IPS DF 4.7 (cell line): ENCODE measurements at regions not wholly inside any gene's neighbourhood (a gene's known extent, or its start where the extent isn't known, plus 50 kb on each side); places are given as distances from the start of the nearest gene placed in this dataset.

ENCODE experiments used
- DNase-seq: peaks from one replicate; pipeline ENCODE4 v3.0.0-alpha.2; 2013; ENCODE audit warnings: low spot score; ENCODE audit errors: extremely low read depth

DNA sequence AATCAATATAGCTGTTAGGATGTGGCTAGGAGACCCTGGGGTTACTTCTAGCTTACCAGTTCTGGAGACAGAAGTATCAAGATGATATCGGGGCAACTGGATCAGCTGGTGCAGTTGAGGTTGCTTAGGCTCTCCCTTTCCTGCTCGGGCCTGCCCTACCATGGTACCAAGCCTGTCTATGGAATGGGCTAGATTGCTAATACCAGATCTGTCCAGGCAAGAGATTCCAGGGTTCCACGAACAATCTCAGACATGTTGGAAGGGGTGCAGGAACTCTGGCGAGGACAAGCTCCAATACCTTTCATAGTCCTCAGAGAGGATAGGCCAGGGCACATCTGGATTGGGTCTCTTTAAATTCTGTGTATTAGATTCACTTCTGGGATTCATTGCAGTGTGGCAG lies 53.8 kb downstream of the ADM start:
- DNase-seq, result no peak

DNA sequence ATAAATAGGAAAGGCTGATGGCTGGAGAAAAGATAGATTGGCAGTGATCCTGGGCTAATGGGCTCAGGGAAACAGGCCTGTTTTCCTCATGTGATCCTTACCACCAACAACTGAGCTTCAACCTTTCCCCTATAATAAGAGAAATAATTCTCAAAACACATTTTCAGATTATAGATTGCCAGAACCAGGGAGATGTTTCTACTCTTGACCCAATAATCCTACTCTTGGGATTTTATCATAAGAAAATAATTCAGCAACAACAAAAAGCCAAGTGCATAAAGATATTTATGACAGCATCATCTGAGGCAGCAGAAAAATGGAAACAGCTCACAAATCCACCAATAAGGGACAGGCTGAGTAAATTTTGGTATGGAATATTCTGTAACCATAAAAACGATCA lies 54.3 kb downstream of the ADM start:
- DNase-seq, result no peak

DNA sequence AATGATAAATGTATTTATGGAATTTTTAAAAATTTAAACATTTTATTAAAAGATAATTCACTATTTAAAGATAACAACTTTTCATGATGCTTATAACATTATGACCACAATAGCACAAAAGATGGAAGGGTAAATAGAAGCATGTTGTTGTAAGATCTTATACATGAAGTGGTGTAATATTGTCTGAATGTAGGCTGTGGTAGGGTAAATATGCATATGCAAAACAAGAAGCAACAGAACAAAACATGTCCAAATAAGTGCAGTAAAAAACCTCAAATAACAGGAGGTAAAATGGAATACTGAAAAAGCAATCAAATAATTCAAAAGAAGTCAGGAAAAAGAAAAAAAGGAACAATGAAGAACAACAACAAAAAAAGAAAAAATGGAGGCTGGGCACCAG lies 56.0 kb downstream of the ADM start:
- no peak for DNase-seq

DNA sequence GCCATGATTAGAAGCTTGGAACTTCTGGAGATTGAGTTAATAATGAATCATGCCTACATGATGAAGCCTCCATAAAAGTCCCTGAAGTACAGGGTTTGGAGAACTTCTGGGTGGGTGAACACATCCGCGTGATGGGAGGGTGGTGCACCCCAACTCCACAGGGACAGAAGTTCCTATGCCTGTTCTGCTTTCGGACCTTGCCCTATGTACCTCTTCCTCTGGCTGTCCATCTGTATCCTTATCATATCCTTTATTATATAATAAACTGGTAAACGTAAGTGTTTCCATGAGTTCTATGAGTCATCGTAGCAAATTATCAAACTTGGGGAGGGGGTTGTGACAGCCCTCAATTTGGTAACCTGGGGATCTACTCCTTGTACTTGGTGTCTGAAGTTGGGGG lies 60.2 kb downstream of the ADM start:
- DNase-seq, result no peak

DNA sequence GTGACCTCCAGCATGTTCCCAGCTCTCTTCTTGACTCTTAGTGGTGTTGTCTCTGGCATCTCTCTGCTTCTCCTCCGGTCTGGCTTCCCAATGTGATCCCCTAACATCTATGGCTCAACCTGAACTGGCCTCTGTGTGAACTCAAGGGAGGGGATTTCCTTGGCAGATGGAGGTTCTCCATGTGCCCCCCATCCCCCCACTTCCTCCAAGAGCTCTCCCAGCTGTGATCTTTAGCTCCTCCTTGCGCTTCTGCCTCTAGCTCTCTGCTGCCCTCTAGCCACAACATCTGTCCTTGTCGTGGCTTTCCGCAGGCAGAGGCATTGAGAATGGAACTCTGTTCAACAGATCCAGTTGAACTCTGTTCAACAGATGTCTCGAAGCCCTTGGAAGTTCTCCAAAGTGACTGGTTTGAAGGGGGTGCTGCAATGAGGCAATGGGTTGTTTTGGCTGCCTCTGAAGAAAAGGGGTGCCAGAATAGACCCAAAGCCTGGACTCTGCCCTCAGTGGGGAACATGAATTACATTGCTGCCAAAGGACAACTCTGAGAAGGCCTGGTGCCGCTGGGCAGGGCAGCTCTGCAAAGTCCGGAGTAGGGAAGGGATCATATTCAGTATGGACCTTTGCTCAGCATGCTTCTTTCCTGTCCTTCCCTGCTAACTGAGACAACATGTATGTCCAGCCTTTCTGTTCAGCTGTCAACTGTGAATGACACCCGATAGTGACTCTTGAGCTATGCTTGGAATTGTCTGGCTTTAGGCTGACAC lies 61.9 kb downstream of the ADM start:
- peak; percentile 95 for DNase-seq

DNA sequence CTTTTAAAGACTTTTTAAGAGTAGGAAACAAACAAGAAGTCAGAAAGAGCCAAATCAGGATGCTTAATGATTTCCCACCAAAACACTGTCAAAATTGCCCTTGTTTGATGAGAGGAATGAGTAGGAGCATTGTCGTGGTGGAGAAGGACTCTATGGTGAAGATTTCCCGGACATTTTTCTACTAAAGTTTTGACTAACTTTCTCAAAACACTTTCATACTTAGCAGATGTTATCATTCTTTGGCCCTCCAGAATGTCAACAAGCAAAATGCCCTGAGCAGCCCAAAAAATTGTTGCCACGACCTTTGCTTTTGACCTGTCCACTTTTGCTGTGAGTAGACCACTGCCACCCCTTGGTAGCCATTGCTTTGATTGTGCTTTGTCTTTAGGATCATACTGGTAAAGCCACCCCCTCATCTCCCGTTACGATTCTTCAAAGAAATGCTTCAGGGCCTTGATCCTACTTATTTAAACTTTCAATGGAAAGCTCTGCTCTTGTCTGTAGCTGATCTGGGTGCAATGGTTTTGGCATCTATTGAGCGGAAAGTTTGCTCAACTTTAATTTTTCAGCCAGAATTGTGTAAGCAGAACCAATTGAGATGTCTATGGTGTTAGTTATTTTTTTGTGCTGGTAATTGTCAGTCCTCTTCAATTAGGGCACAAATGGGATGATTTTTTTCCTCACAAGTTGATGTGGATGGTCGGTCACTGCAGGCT lies 67.2 kb downstream of the ADM start:
- no peak for DNase-seq

DNA sequence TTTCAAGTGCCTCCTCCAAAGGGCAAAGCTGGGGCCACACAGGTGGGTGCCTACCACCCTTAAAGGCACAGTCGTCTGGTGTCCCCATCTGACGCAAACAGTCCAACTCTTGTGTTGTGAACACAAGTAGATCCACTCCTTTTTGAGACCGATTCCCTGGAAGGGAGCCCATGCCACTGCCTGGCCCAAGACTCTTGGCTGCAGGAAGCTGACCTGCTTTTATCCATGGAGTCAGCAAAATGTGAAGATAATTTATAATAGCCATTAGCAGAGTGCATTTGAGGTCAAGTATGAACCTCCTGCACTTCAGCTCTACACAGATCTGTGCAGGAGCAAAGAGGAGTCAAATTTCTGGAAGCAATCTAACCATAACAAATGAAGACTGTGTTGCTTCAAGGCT lies 68.5 kb downstream of the ADM start:
- no peak for DNase-seq

DNA sequence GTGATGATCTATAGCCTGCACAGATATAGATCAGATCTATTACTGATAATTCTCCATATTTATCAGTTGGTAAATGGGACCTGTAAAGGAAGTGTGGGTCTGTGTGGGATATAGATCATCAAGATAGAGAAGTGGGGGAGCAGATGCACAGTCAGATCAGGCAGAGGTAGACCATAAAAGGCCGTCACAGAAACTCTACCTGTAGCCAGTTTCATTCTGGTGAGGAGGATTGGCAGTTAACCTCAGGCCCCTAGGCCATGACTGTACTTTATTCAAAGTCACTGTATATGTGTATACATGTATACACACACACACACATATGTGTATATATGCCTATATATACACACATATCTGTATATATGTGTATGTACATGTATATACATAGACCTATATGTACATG lies 69.1 kb downstream of the ADM start:
- no peak for DNase-seq

DNA sequence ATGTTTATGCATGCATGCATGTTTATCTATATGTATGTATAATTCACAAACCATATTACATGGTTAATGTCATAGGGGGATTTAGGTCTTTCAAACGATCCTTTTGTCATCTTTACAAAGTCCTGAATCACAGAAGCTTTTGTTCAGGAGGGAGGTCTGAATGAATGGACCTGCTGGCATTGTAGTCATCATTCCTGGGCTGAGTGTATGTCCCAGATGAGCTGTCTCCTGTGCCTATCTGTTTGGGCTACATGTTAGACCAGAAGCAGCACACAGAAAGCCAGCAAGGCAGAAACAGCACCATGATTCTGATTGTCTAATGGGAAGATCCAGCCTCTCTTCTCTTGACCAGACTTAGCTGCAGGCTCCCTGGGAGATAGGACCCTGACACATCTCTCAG lies 69.5 kb downstream of the ADM start:
- no peak for DNase-seq

DNA sequence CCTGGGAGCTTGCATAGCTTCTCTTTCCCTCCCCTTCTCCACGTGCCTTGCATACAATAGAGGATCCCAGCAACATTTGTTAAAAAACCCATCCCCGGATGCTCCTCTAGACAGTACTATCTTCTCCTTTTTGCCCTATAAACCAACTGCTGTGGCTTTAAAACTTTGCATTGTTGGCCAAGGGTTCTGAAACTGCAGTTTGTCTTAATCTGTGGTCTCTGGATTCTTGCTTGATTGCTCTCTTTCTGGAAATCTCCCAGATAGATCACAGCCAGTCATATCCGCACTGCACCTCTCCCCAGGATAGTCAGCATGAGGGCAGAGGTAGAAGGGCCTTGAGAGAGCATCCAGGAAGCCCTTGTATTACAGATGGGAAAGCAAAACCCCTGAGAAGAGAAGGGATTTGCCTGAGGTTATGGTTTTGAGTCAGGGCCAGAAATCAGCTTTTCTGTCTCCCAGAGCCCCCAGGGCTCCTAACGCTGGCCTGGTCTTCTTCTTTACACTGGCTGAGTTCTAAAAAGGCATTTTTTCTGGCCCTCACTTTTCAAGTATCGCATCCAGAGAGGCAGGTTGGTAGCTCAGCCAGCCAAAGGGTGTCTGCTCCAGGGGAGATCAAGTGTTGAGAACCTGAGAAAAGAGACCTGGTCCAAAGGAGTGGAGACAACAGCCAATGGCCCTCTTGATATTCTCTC lies 70.6 kb downstream of the ADM start:
- no peak for DNase-seq

DNA sequence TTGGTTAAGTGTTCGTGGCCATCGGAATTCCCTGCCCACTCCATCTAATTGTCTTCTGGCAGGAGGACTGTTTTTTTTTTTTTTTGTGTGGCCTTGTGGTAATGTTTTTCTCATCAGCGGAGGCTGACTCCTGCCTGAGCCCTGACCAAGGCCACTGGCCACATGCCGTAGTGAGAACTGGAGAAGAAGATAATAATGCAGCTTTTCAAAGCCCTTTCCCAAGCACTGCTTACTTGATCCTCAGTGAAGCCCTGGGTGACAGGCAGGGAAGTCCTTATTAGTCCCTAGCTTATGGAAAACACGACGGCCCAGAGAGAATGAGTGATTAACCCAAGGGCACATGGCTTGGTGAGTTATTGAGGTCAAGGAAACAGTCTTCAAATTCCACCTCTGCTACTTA lies 71.2 kb downstream of the ADM start:
- no peak for DNase-seq

DNA sequence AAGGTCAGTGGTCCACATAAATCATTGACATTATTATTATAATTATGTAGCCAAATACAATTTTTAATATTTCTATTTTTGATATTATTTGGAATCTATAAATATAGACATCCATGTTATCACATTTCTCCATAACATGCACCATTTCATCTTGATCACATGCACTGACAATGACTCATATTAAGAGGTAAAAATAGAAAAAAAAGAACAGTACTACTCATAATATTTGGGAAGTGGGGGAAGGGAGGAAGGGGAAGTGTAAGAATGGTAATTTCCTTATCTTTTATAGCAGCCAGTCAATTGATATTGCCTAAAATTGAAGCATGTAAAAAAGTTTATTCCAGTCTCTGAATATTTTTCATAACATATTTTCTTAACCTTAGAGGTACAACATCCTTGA lies 72.3 kb downstream of the ADM start:
- DNase-seq, result no peak

DNA sequence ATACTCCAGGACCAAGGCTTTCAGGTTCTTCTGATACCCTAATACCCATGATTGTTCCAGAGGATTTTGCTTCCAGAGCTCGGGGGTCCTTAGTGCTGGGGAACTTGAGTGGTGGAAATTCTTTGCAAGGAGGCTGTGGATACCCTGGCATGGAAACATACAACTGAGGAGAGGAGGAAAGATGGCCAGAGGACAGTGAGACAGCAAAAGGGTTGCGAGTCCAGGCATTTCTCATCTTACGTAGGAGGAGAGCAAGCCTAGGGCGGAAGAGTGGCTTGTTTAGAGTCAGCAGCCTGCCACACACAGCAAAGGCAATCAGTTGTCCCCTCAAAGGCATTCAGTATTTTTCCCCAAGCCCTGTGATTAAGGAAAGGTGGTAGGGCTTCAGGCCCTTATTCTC lies 73.5 kb downstream of the ADM start:
- no peak for DNase-seq

DNA sequence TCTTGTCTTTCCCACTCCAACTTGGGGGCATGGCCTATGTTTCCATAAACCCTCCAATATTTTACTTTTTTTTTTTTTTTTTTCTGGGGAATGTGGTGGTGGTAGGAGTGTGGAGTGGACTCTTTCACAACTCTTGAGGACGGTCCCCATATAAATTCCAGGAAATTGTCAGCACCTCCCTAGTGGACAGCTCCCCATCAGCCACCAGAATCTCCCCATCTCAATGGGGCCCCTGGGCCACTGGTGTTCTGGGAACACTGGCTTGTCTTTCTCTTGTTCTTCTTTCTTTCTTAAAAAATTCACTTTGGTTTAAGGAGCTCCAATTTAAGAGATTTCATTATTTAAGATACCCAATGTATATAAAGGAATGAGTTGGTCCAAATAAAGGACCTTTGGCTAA lies 74.1 kb downstream of the ADM start:
- DNase-seq, result no peak

DNA sequence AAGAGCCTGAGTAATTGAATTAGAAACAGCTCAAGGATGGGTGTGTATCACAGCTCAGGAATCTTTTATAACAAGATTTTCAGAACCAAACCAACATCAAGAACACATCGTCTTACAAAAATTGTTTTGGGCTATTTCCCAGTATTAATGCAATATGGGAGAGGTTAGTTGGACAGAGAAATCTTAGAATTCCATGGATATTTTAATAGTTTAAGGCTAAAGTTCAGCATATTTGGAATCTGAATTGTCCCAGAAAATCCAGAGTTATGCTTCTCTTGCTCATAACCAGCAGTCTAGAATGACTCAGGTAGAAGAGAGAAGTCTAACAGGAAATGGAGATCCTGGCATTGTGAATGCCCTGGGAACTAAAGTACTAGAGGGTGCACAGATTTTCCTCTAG lies 74.6 kb downstream of the ADM start:
- no peak for DNase-seq

DNA sequence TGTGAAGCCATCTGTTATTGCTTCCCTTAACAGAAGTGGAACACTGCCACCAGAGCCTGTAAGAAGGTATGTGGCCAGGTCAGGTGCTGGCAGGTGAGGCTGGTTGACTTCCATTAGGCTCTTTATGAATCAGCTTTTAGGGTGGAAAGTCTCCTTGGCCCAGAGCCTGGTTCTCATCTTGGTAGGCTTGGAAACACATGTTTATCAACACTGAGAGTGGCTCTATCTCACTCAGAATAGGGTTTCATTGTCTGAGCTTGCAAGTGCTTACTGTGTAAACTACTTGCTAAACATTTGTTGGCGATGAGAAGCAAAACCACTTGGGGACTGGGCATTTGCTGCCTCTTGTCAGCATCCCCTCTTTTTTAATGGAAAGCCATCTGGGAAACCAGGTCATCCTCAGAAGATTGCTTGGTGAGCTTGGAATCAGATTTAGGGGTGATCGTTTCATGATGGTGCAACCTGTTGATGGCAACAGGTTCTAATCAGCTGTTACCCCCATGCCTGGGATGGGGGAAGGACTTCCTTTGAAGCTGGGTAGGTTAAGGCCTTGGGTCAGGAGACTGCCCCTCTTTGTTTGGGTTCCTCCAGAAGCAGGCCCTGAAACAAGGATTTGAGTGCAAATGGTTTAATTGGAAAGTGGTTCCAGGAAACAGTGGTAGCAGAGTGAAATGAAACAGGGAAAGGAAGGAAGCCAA lies 75.0 kb upstream of the AMPD3 start:
- no peak for DNase-seq

DNA sequence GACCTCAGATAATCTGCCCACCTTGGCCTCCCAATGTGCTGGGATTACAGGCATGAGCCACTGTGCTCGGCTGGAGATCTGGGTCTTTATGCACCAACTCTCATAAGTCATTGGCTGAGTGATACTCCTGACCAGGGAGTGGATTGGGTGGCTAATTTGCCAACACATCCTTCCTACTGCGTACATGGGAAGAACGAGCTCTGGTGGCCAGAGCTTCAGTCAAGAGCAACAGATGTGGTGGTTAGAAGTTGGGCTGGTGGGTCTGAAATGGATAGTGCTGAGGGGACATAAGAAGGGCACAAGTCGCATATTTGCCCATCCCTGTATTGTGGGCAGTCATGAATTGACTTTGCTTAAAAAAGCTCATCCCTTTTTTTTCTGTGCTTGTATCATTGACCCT lies 74.1 kb upstream of the AMPD3 start:
- DNase-seq, result no peak

DNA sequence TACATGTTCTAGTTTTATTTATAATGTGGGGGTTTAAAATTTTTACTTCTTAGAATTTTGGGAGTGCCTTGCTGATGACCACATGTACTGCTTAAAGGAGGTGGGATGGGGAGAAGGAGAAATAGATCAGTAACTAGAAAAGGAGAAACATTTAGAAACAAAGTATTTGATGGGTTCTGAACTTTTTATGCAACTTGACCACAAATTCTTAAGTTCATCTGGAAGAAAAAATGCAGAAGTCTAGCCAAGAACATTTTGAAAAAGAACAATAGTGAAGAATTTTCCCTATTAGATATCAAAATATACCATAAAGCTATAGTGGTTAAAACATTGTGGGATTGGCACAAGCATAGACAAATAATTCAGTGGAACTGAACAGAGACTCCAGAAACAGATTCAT lies 73.3 kb upstream of the AMPD3 start:
- DNase-seq, result no peak

DNA sequence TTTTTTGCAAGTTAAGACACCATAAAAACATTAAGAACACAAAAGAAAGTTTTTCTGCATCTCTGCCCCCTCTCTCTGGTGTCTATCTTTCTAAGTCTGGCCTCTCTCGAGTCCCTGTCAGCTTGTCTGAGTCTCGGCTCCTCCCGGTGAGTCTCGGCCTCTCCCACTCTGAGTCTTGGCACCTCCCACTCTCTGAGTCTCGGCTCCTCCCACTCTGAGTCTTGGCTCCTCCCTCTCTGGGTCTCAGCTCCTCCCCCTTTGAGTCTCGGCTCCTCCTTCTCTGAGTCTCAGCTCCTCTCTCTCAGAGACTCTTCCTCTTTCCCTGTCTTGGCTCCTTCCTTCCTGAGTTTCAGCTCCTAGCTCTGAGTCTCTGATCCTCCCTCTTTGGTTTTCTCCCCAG lies 72.5 kb upstream of the AMPD3 start:
- no peak for DNase-seq

DNA sequence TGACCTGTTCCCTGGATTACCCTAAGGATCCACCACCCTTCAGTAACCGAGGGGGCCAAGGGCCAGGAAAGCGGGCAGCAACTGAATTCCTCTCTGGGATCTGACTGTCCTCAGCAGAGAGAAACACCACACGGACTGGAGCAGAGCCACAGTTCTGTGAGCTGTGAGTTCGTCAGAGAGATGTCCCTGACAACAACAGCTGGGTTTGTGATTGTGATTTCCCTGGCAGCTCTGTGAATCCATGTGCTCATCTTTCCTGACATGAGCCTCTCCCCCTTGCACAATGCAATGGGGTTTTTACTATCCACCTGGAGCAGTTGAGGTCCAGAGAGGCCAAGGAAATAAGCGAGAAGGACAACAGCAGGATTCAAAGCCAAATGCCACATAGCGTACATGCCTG lies 69.4 kb upstream of the AMPD3 start:
- DNase-seq, result no peak

DNA sequence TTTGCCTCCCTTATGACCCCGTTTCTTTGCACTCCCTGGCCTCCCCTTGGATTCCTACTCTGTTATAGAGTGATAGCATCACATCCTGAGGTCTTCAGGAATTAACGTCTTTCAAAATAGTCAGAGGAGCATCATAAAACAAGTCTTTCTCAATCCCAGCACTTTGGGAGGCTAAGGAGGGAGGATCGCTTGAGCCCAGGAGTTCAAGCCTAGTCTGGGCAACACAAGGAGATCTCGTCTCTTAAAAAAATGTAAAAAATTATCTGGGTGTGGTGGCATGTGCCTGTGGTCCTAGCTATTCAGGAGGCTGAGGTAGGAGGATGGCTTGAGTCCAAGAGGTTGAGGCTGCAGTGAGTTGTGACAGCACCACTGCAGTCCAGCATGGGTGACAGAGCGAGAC lies 68.7 kb upstream of the AMPD3 start:
- DNase-seq, result no peak

DNA sequence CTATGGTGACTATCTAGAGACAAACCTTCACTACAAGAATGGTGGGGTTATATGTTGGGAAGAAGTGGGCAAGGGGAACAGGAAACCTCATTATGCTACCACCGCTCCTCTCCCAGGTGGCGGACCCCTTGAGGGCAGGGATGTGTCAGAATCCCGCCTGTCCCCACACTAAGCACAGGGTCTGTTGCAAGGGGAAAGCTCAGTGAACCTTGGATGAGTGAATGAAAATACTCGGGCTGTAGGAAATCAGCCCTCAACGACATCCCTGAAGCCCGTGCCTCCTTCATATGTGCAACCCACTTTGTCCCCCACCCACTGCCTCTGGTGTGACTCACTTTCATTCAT lies 68.2 kb upstream of the AMPD3 start:
- DNase-seq, result no peak
